OCI-LY7 (cell line): ENCODE measurements at regions not wholly inside any gene's neighbourhood (a gene's known extent, or its start where the extent isn't known, plus 50 kb on each side); places are given as distances from the start of the nearest gene placed in this dataset.
A peak's percentile ranks its signal among the peaks of the same experiment; 100 is the strongest.

Experiments used
- BruUV-seq: library from RNA; stranded (reverse); fragments of 400-500 nt; replicated peaks from 2 replicates; lab custom pipeline; 2021; lab: Mats Ljungman, UMichigan
- CTCF ChIA-PET: fragments of 300-600 bp; sonication (Branson Sonifier 250); formaldehyde crosslinking; loops from one replicate; lab custom pipeline; 2022; ENCODE audit warnings: antibody characterized with exemption; ENCODE audit not compliant: unreplicated experiment; lab: Charles Lee
- POLR2A ChIA-PET: fragments of 300-600 bp; sonication (Branson Sonifier 250); formaldehyde crosslinking; loops from one replicate; lab custom pipeline; 2022; ENCODE audit warnings: antibody characterized with exemption; lab: Charles Lee
- DNase-seq: peaks from one replicate; pipeline ENCODE4 v3.0.0-alpha.2; 2015; ENCODE audit warnings: low spot score
- H2AFZ ChIP-seq: fragments of 200-600 bp; sonication (generic), shearing (Covaris generic); 2 replicates; pipeline ENCODE4 v1.6.1; 2014; ENCODE audit warnings: mild to moderate bottlenecking, antibody characterized with exemption, low read length, moderate library complexity
- H3K27ac ChIP-seq: fragments of 200-600 bp; sonication (generic); 2 replicates; pipeline ENCODE4 v1.5.1; 2014; ENCODE audit warnings: mixed run types, low read depth, mild to moderate bottlenecking, moderate library complexity, low read length, inconsistent platforms; ENCODE audit not compliant: poor library complexity, severe bottlenecking
- H3K36me3 ChIP-seq: fragments of 200-600 bp; sonication (generic); 2 replicates; pipeline ENCODE4 v1.6.1; 2014; ENCODE audit warnings: mild to moderate bottlenecking, antibody characterized with exemption, low read length, moderate library complexity, mixed read lengths; ENCODE audit not compliant: insufficient read depth
- H3K4me1 ChIP-seq: fragments of 200-600 bp; sonication (generic); 2 replicates; pipeline ENCODE4 v1.5.1; 2014; ENCODE audit warnings: mild to moderate bottlenecking, low read length; ENCODE audit not compliant: insufficient read depth, poor library complexity, severe bottlenecking
- H3K4me2 ChIP-seq: fragments of 200-600 bp; sonication (generic); 2 replicates; pipeline ENCODE4 v1.6.1; 2014; ENCODE audit warnings: mild to moderate bottlenecking, low read length
- H3K4me3 ChIP-seq: fragments of 200-600 bp; sonication (generic); 2 replicates; pipeline ENCODE4 v1.5.1; 2014; ENCODE audit warnings: mild to moderate bottlenecking, low read depth, low read length; ENCODE audit not compliant: poor library complexity, severe bottlenecking
- H3K79me2 ChIP-seq: fragments of 200-600 bp; sonication (generic); 2 replicates; pipeline ENCODE4 v1.6.1; 2016; ENCODE audit warnings: low read depth, mild to moderate bottlenecking, low read length, moderate library complexity, mixed read lengths; ENCODE audit not compliant: insufficient read depth
- H3K9me2 ChIP-seq: fragments of 200-600 bp; sonication (generic); 2 replicates; pipeline ENCODE4 v1.6.1; 2016; ENCODE audit warnings: mild to moderate bottlenecking, low read length, mixed read lengths; ENCODE audit not compliant: insufficient read depth
- H3K9me3 ChIP-seq: fragments of 200-600 bp; sonication (generic); 2 replicates; pipeline ENCODE4 v1.6.1; 2014; ENCODE audit warnings: mild to moderate bottlenecking, mixed run types, low read length, mixed read lengths
- H4K20me1 ChIP-seq: fragments of 200-600 bp; sonication (generic); 2 replicates; pipeline ENCODE4 v1.6.1; 2014; ENCODE audit warnings: mild to moderate bottlenecking, antibody characterized with exemption, low read length, moderate library complexity, mixed read lengths; ENCODE audit not compliant: insufficient read depth
- CTCF ChIP-seq: fragments of 200-600 bp; sonication (generic); conservative IDR thresholded peaks from 2 replicates; pipeline ENCODE4 v1.5.1; 2014; ENCODE audit warnings: mild to moderate bottlenecking, antibody characterized with exemption, low read length, moderate library complexity, mixed read lengths
- EZH2phosphoT487 ChIP-seq: fragments of 200-600 bp; sonication (generic); IDR thresholded peaks from 2 replicates; pipeline ENCODE4 v1.6.1; 2018; ENCODE audit warnings: low read depth, borderline replicate concordance, mild to moderate bottlenecking, mixed run types, antibody characterized with exemption, low read length, moderate library complexity, mixed read lengths
- intact Hi-C: fragments of 100-400 bp; cut with micrococcal nuclease; formaldehyde crosslinking; loops from one replicate; pipeline ENCODE4 v1.10.0; 2022; ENCODE audit not compliant: unreplicated experiment

GRCh38 chr12:94762943-94763342 lies 112.6 kb upstream of the TMCC3 start:
- POLR2A ChIA-PET: interaction anchor here (0.6 to 2.5 kb wide), 10 partner anchors 11 to 150 kb away, joined by 3 to 11 read pairs (median 4); no protein-coding TSS in a partner anchor
- no peaks in the 10 kb centered on the region; the same call in 1 of the 2 replicates for H3K79me2 ChIP-seq
- no peak for DNase-seq
- no TSS peak for BruUV-seq
- TF ChIP-seq CTCF (no peak), EZH2phosphoT487 (no peak)
- intact Hi-C loops: loop anchor here (5.0 kb wide), 1 partner anchor 161 kb away; no protein-coding TSS in a partner anchor
- peak overlapping the region; percentile 21 for H3K4me2 ChIP-seq
- CTCF ChIA-PET: interaction anchor here (0.6 kb wide), 1 partner anchor 46 kb away, joined by 3 read pairs; no protein-coding TSS in a partner anchor
- H3K4me3 ChIP-seq: no peak overlapping the region
- H3K4me1 ChIP-seq: peaks cover 40% of the 10 kb centered on the region
- H3K36me3 ChIP-seq: no peaks in the 10 kb centered on the region
- 0 out of 2 replicates have a peak, but pooled peaks cover 4% of the 10 kb centered on the region for H3K9me3 ChIP-seq
- no peaks in the 10 kb centered on the region for H3K9me2 ChIP-seq
- peak overlapping the region; percentile 5 for H3K27ac ChIP-seq
- peak overlapping the region; percentile 66; the same call in 1 of the 2 replicates for H2AFZ ChIP-seq
- no peaks in the 10 kb centered on the region for H4K20me1 ChIP-seq

GRCh38 chr12:94762259-94762942 lies 112.0 kb upstream of the TMCC3 start:
- Histone ChIP-seq H3K9me2 (no peaks in the 10 kb centered on the region), H2AFZ (peak overlapping the region; percentile 66; the same call in 1 of the 2 replicates), H3K4me3 (no peak overlapping the region), H3K4me2 (peak overlapping the region; percentile 21), H4K20me1 (no peaks in the 10 kb centered on the region), H3K36me3 (no peaks in the 10 kb centered on the region), H3K4me1 (peaks cover 35% of the 10 kb centered on the region), H3K27ac (peak overlapping the region; percentile 5), H3K9me3 (0 out of 2 replicates have a peak, but pooled peaks cover 4% of the 10 kb centered on the region), H3K79me2 (no peaks in the 10 kb centered on the region)
- POLR2A ChIA-PET: interaction anchor here (0.6 to 2.5 kb wide), 11 partner anchors 10 to 149 kb away, joined by 3 to 11 read pairs (median 4); no protein-coding TSS in a partner anchor
- DNase-seq: peak; percentile 50
- BruUV-seq: no TSS peak
- CTCF ChIA-PET: no interaction called here
- TF ChIP-seq EZH2phosphoT487: no peak
- TF ChIP-seq CTCF: no peak
- intact Hi-C loops: loop anchor here (5.0 kb wide), 1 partner anchor 160 kb away; no protein-coding TSS in a partner anchor
